HL-60 (cell line): ENCODE measurements at regions not wholly inside any gene's neighbourhood (a gene's known extent, or its start where the extent isn't known, plus 50 kb on each side); places are given as distances from the start of the nearest gene placed in this dataset.

Experiments
- DNase-seq, 2 experiments: peaks; one replicate each; pipeline ENCODE4 v3.0.0-alpha.2; 2010 to 2020; ENCODE audit warnings: low read depth in 1 of 2, low spot score in 1 of 2
- H3K27ac ChIP-seq: fragments of 250-450 bp; sonication (Bioruptor Pico); replicated peaks from 2 replicates; pipeline ENCODE4 v1.5.1; 2020; ENCODE audit warnings: mild to moderate bottlenecking, moderate library complexity
- H3K27me3 ChIP-seq: fragments of 250-450 bp; sonication (Bioruptor Pico); 2 replicates; pipeline ENCODE4 v1.5.1; 2021; ENCODE audit warnings: mild to moderate bottlenecking, moderate library complexity; ENCODE audit not compliant: insufficient read depth, poor library complexity, severe bottlenecking
- H3K4me3 ChIP-seq: replicated peaks from 2 replicates; pipeline ENCODE4 v1.5.1; 2011; ENCODE audit warnings: mild to moderate bottlenecking, control low read depth, low read length; ENCODE audit not compliant: insufficient read depth
- GABPA ChIP-seq: IDR thresholded peaks from 2 replicates; pipeline ENCODE4 v1.6.1; 2012; ENCODE audit warnings: low read depth
- POLR2AphosphoS5 ChIP-seq: IDR thresholded peaks from 2 replicates; pipeline ENCODE4 v1.6.1; 2012; ENCODE audit warnings: low read depth
- REST ChIP-seq: IDR thresholded peaks from 2 replicates; pipeline ENCODE4 v1.6.1; 2012; ENCODE audit warnings: low read depth; ENCODE audit not compliant: insufficient replicate concordance
- SPI1 ChIP-seq: IDR thresholded peaks from 2 replicates; pipeline ENCODE4 v1.6.1; 2012; ENCODE audit warnings: low read depth, mild to moderate bottlenecking, borderline replicate concordance
- TF ChIP-seq, protein P1 (sequence below): IDR thresholded peaks from one replicate; pipeline ENCODE4 v1.5.1; 2011; ENCODE audit warnings: low read length, control low read depth, inconsistent platforms; ENCODE audit not compliant: insufficient read depth

- Histone ChIP-seq H3K27me3 (no peaks in the 10 kb centered on the region), H3K27ac (no peak overlapping the region), H3K4me3 (no peak overlapping the region)
- TF ChIP-seq GABPA (no peak), POLR2AphosphoS5 (no peak)
- TF ChIP-seq, protein P1, sequence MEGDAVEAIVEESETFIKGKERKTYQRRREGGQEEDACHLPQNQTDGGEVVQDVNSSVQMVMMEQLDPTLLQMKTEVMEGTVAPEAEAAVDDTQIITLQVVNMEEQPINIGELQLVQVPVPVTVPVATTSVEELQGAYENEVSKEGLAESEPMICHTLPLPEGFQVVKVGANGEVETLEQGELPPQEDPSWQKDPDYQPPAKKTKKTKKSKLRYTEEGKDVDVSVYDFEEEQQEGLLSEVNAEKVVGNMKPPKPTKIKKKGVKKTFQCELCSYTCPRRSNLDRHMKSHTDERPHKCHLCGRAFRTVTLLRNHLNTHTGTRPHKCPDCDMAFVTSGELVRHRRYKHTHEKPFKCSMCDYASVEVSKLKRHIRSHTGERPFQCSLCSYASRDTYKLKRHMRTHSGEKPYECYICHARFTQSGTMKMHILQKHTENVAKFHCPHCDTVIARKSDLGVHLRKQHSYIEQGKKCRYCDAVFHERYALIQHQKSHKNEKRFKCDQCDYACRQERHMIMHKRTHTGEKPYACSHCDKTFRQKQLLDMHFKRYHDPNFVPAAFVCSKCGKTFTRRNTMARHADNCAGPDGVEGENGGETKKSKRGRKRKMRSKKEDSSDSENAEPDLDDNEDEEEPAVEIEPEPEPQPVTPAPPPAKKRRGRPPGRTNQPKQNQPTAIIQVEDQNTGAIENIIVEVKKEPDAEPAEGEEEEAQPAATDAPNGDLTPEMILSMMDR, result no peak
- no peak for DNase-seq
Measured at GRCh38 chr2:221124532-221125240, 447.4 kb downstream of the EPHA4 start.

- Histone ChIP-seq H3K4me3 (no peak overlapping the region), H3K27me3 (no peaks in the 10 kb centered on the region), H3K27ac (no peak overlapping the region)
- no peak for DNase-seq
- TF ChIP-seq GABPA (no peak), POLR2AphosphoS5 (no peak), REST (no peak), SPI1 (no peak)
- TF ChIP-seq, protein P1, result no peak
Measured at GRCh38 chr2:221125691-221126090, 446.4 kb downstream of the EPHA4 start.

DNA sequence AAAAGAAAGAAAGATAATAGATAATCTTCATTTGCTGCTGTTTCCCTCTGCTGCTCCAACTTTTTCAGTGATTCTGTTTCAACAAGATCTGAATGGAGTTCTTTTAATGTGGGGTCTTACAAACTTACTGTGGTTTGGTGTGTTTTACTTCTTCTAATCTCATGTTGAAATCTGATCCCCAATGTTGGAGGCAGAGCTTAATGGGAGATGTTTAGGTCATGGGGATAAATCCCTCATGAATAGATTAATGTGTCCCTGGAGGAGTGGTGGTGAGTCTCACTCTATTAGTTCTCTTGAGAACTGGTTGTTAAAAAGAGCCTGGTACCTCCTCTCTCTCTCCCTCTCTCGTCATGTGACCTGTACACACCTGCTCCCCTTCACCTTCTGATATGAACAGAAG, 442.4 kb downstream of the EPHA4 start:
- no peak for TF ChIP-seq REST
- no peak for TF ChIP-seq GABPA
- TF ChIP-seq POLR2AphosphoS5, result no peak
- TF ChIP-seq SPI1, result no peak
- Histone ChIP-seq H3K27me3 (no peaks in the 10 kb centered on the region), H3K27ac (no peak overlapping the region), H3K4me3 (no peak overlapping the region)
- DNase-seq, result no peak

DNA sequence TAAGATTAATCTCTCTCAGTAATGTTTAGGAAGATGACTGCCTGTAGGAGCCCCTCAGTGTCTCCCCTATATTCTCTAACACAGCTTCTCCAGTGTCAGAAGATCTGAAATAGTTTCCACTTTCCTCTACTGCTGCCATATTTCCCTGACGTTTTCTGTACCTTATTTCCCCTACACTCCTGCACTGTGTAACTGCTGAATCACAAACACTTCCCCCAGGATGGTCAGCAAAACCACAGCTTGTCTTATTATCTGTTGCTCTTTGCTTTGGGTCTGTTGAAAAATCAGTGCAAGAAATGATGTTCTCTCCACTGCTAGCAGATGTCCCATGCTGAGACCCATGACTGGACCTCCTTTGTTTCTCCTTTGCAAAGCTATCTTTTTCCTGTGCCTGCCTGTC, 441.7 kb downstream of the EPHA4 start:
- DNase-seq, result no peak
- H3K4me3 ChIP-seq, result no peak overlapping the region
- TF ChIP-seq GABPA, result no peak
- no peak for TF ChIP-seq REST
- TF ChIP-seq SPI1, result no peak
- no peak for TF ChIP-seq POLR2AphosphoS5
- TF ChIP-seq, protein P1, result no peak
- H3K27ac ChIP-seq, result no peak overlapping the region
- H3K27me3 ChIP-seq, result no peaks in the 10 kb centered on the region
